Fibroblast of skin of left biceps (primary cell): ENCODE measurements at regions not wholly inside any gene's neighbourhood (a gene's known extent, or its start where the extent isn't known, plus 50 kb on each side); places are given as distances from the start of the nearest gene placed in this dataset.

Source experiments
- DNase-seq, 2 experiments: peaks; one replicate each; pipeline ENCODE4 v3.0.0-alpha.2; 2013; ENCODE audit warnings: low read depth in 2 of 2

- no peak for DNase-seq
Observed at GRCh38 chr2:134770702-134771101, 51.9 kb upstream of the TMEM163 start.

- no peak for DNase-seq
Observed at GRCh38 chr2:134771313-134771801, 52.6 kb upstream of the TMEM163 start.

- no peak for DNase-seq
Observed at GRCh38 chr2:134772493-134773169, 53.8 kb upstream of the TMEM163 start.

- no peak for DNase-seq
Observed at GRCh38 chr2:134773335-134773734, 54.5 kb upstream of the TMEM163 start.

GRCh38 chr2:134773759-134774742, 55.3 kb upstream of the TMEM163 start:
- DNase-seq = no peak

GRCh38 chr2:134774786-134775641, 56.2 kb upstream of the TMEM163 start:
- no peak for DNase-seq

- no peak for DNase-seq
Observed at GRCh38 chr2:134776836-134777235, 58.0 kb upstream of the TMEM163 start.

GRCh38 chr2:134777593-134777992, 58.8 kb upstream of the TMEM163 start:
- no peak for DNase-seq

GRCh38 chr2:134778372-134778771, 59.6 kb upstream of the TMEM163 start:
- DNase-seq = no peak

GRCh38 chr2:134780972-134781371, 57.4 kb upstream of the ACMSD start:
- DNase-seq = no peak

GRCh38 chr2:134782107-134782506, 56.3 kb upstream of the ACMSD start:
- DNase-seq = no peak

- DNase-seq = peak; percentile 1 to 3
Observed at GRCh38 chr2:134782792-134783191, 55.6 kb upstream of the ACMSD start.

GRCh38 chr2:134783912-134784311, 54.5 kb upstream of the ACMSD start:
- DNase-seq = no peak

- no peak for DNase-seq
Observed at GRCh38 chr2:134785659-134786430, 52.6 kb upstream of the ACMSD start.

- no peak for DNase-seq
Observed at GRCh38 chr2:134788417-134788816, 50.0 kb upstream of the ACMSD start.
